ENCODE measurements at regions not wholly inside any gene's neighbourhood (a gene's known extent, or its start where the extent isn't known, plus 50 kb on each side); places are given as distances from the start of the nearest gene placed in this dataset.

DNA sequence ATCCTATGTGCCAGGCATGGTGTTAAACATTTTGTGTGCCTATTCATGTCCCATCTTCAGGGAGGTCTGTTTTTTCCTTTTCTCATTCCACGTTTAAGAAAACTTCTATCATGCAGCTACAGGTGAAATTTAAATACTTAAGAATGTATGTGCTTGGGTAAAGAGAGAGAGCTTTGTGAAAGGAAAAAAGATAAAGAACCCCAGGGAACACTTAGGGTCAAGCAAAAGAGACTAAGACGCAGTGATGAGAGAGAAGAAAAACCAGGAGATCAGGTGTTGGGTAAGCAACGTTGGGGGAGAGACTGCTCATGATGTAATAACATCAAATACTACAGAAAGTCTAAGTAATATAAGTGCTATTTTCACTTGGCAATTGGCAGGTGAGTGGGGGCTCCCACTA lies 253.7 kb downstream of the GRXCR1 start:
- DNase-seq (ENCODE audit: low read depth in 1 of 2, low spot score in 1 of 2): no peak
- no peak for TF ChIP-seq REST (IDR thresholded peaks at IDR 0.05; ENCODE audit: insufficient replicate concordance, low read depth)
- TF ChIP-seq, protein P1, sequence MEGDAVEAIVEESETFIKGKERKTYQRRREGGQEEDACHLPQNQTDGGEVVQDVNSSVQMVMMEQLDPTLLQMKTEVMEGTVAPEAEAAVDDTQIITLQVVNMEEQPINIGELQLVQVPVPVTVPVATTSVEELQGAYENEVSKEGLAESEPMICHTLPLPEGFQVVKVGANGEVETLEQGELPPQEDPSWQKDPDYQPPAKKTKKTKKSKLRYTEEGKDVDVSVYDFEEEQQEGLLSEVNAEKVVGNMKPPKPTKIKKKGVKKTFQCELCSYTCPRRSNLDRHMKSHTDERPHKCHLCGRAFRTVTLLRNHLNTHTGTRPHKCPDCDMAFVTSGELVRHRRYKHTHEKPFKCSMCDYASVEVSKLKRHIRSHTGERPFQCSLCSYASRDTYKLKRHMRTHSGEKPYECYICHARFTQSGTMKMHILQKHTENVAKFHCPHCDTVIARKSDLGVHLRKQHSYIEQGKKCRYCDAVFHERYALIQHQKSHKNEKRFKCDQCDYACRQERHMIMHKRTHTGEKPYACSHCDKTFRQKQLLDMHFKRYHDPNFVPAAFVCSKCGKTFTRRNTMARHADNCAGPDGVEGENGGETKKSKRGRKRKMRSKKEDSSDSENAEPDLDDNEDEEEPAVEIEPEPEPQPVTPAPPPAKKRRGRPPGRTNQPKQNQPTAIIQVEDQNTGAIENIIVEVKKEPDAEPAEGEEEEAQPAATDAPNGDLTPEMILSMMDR (IDR thresholded peaks at IDR 0.05; ENCODE audit: insufficient read depth, low read length): no peak
- no peak for TF ChIP-seq SPI1 (IDR thresholded peaks at IDR 0.05; ENCODE audit: borderline replicate concordance, low read depth)
- TF ChIP-seq POLR2AphosphoS5 (IDR thresholded peaks at IDR 0.05; ENCODE audit: low read depth): no peak
- no peak for TF ChIP-seq GABPA (IDR thresholded peaks at IDR 0.05; ENCODE audit: low read depth)
- Histone ChIP-seq H3K4me3 (replicated peaks; ENCODE audit: insufficient read depth, low read length) (no peak overlapping the region), H3K27me3 (ENCODE audit: insufficient read depth, poor library complexity, severe bottlenecking) (no peaks in the 10 kb centered on the region), H3K27ac (replicated peaks) (no peak overlapping the region)

DNA sequence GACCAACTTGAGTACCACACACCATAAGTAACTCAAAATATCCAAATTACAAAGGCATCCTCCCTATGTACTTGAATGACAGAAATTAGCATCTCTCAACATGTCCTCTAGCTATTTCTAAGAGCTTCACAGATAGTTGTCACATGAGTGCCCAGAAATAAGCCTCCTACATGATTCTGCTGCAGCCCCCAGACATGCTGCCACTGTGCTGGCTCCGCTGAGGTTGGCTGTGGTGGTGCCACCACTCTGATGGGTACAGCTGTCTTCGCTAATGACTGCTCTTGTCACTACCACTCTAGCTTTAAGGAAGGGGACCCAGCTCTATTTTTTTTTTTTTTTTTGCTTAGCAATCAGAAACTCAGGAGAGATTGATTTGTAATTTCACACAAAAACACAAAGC lies 256.0 kb downstream of the GRXCR1 start:
- no peak overlapping the region for H3K4me3 ChIP-seq (replicated peaks; ENCODE audit: insufficient read depth, low read length)
- H3K27me3 ChIP-seq (ENCODE audit: insufficient read depth, poor library complexity, severe bottlenecking): no peaks in the 10 kb centered on the region
- no peak for DNase-seq (ENCODE audit: low read depth in 1 of 2, low spot score in 1 of 2)
- TF ChIP-seq, protein P1 (IDR thresholded peaks at IDR 0.05; ENCODE audit: insufficient read depth, low read length): no peak
- no peak for TF ChIP-seq REST (IDR thresholded peaks at IDR 0.05; ENCODE audit: insufficient replicate concordance, low read depth)
- TF ChIP-seq SPI1 (IDR thresholded peaks at IDR 0.05; ENCODE audit: borderline replicate concordance, low read depth): no peak
- no peak for TF ChIP-seq POLR2AphosphoS5 (IDR thresholded peaks at IDR 0.05; ENCODE audit: low read depth)
- no peak for TF ChIP-seq GABPA (IDR thresholded peaks at IDR 0.05; ENCODE audit: low read depth)
- no peak overlapping the region for H3K27ac ChIP-seq (replicated peaks)

DNA sequence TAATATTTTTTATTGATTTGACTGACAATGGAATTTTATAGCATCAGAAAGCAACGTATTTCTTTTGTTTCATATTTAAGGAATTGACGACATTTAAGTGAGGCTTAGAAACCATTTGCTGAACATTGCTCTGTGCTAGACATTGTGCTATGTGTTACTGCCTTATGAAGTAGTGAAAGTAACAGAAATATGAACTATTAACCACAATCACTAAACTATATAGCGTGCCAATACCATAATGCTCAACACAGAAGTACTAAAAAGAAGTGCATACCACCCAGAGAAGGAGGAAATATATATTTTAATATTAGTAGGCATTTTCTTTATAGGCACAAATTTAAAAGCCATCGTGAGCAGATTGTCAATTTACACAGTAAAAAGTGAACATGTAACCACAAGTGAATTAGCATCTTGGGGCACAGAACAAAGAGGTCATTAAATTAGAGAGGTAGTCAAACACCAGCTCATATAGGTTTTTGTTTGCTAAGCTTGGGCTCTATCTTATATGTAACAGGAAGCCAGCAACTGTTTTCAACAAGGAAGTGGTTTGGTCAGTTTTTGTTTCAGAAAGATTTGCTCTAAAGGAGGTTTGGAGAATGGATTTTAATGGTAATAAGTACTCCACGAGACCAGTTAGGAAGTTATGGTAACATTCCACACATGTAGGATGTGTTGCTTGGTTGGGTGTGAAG lies 270.7 kb downstream of the GRXCR1 start:
- Histone ChIP-seq H3K27me3 (ENCODE audit: insufficient read depth, poor library complexity, severe bottlenecking) (no peaks in the 10 kb centered on the region), H3K27ac (replicated peaks) (peak overlapping the region; percentile 35), H3K4me3 (replicated peaks; ENCODE audit: insufficient read depth, low read length) (no peak overlapping the region)
- TF ChIP-seq POLR2AphosphoS5 (IDR thresholded peaks at IDR 0.05; ENCODE audit: low read depth) (no peak), SPI1 (IDR thresholded peaks at IDR 0.05; ENCODE audit: borderline replicate concordance, low read depth) (peak; percentile 44; the same call in 1 of the 2 replicates), GABPA (IDR thresholded peaks at IDR 0.05; ENCODE audit: low read depth) (no peak), REST (IDR thresholded peaks at IDR 0.05; ENCODE audit: insufficient replicate concordance, low read depth) (no peak)
- TF ChIP-seq, protein P1 (IDR thresholded peaks at IDR 0.05; ENCODE audit: insufficient read depth, low read length): no peak
- peak in 1 of 2 experiments; percentile 1 for DNase-seq (ENCODE audit: low read depth in 1 of 2, low spot score in 1 of 2)
